Right lobe of liver (tissue), 6 donors: ENCODE measurements at regions not wholly inside any gene's neighbourhood (a gene's known extent, or its start where the extent isn't known, plus 50 kb on each side); places are given as distances from the start of the nearest gene placed in this dataset.

Source experiments
- ATAC-seq, 4 donors: fragments of 200-7000 bp; cut with Tn5 transposase; one replicate each; pipeline ENCODE4 v1.9.1; 2020; ENCODE audit warnings: mild to moderate bottlenecking in 4 of 4, moderate library complexity in 4 of 4
- DNase-seq, 3 donors: peaks; one replicate each; pipeline ENCODE4 v3.0.0-alpha.2; 2020
- H3K27ac ChIP-seq, 3 donors: fragments of 200-600 bp; one replicate each; pipeline ENCODE4 v1.8.0; 2022
- H3K27me3 ChIP-seq, 2 donors: fragments of 200-600 bp; one replicate each; pipeline ENCODE4 v1.8.0; 2022
- H3K36me3 ChIP-seq, 4 donors: fragments of 200-600 bp; sonication (generic) in 1 of 4; one replicate each; pipeline versions ENCODE4 v1.5.1 to v1.8.0; 2017 to 2022; ENCODE audit warnings: control low read depth in 1 of 4
- H3K4me1 ChIP-seq, 4 donors: fragments of 200-600 bp; sonication (generic) in 1 of 4; one replicate each; pipeline versions ENCODE4 v1.5.1 to v1.8.0; 2017 to 2022; ENCODE audit warnings: control low read depth in 1 of 4
- H3K4me3 ChIP-seq, 3 donors: fragments of 200-600 bp; one replicate each; pipeline ENCODE4 v1.8.0; 2022
- H3K9me3 ChIP-seq, 4 donors: fragments of 200-600 bp; sonication (generic) in 1 of 4; one replicate each; pipeline versions ENCODE4 v1.5.1 to v1.8.0; 2017 to 2022; ENCODE audit warnings: control low read depth in 1 of 4
- CTCF ChIP-seq, 4 donors: fragments of 200-600 bp in 3 of 4; fragments of 450-650 bp in 1 of 4; IDR thresholded peaks; one replicate each; pipeline versions ENCODE4 v1.5.1 to v1.8.0; 2016 to 2022; ENCODE audit warnings: antibody characterized with exemption in 4 of 4, mild to moderate bottlenecking in 2 of 4
- POLR2A ChIP-seq: fragments of 450-650 bp; IDR thresholded peaks from one replicate; pipeline ENCODE4 v1.6.1; 2017; ENCODE audit warnings: antibody characterized with exemption, mild to moderate bottlenecking
- WGBS: methylation state at CpG from one replicate; pipeline ENCODE4 v1.1.6; 2018; ENCODE audit warnings: low coverage, low lambda C conversion rate; ENCODE audit not compliant: insufficient coverage; ENCODE audit errors: missing lambda C conversion rate; 5-methylcytosine and 5-hydroxymethylcytosine counted together
- intact Hi-C, 2 donors: fragments of 100-400 bp; cut with DNase I; formaldehyde crosslinking; loops; one replicate each; pipeline versions ENCODE4 v1.11.2 to v1.14.1; 2022
- donor health status: DM: no; HTN: yes; CAD: no.
- donor health status: DM: no; HTN: no; CAD: no.
- donor health status: DM: no; HTN: no; CAD: no.
- donor health status: DM: no; HTN: yes; CAD: no.
- donor health status: DM: no; HTN: yes; CAD: no.

GRCh38 chr13:74005320-74006157 is 128.7 kb downstream of the KLF12 start:
- Histone ChIP-seq H3K27me3 (no peaks in the 10 kb centered on the region), H3K4me3 (no peak overlapping the region), H3K27ac (no peak overlapping the region), H3K36me3 (no peaks in the 10 kb centered on the region), H3K9me3 (no peaks in the 10 kb centered on the region), H3K4me1 (no peaks in the 10 kb centered on the region)
- intact Hi-C loops = no loop called here
- TF ChIP-seq CTCF (IDR thresholded peaks at IDR 0.05) (no peak), POLR2A (no peak)
- peak in 1 of 4 donors; percentile 11 for ATAC-seq
- no peak for DNase-seq
- 90% methylated on average over 6 of the region's 6 CpGs for WGBS

GRCh38 chr13:74004109-74004508 is 130.1 kb downstream of the KLF12 start:
- TF ChIP-seq CTCF (IDR thresholded peaks at IDR 0.05) (no peak), POLR2A (no peak)
- DNase-seq (no peak), ATAC-seq (no peak)

GRCh38 chr13:74003374-74003773 is 130.8 kb downstream of the KLF12 start:
- no peak for TF ChIP-seq CTCF (IDR thresholded peaks at IDR 0.05)
- no peak for TF ChIP-seq POLR2A
- ATAC-seq (no peak), DNase-seq (no peak)
- H3K27me3 ChIP-seq = no peaks in the 10 kb centered on the region
- H3K9me3 ChIP-seq = no peaks in the 10 kb centered on the region
- no peak overlapping the region for H3K4me3 ChIP-seq
- intact Hi-C loops = no loop called here
- no peaks in the 10 kb centered on the region for H3K4me1 ChIP-seq
- H3K27ac ChIP-seq = no peak overlapping the region
- no peaks in the 10 kb centered on the region for H3K36me3 ChIP-seq
- 35% methylated on average over 1 of the region's 1 CpG for WGBS

More at GRCh38 chr13:74004109-74004508, 130.1 kb downstream of the KLF12 start:
- intact Hi-C loops = no loop called here
- H3K27me3 ChIP-seq = no peaks in the 10 kb centered on the region
- 91% methylated on average over 2 of the region's 2 CpGs for WGBS
- no peaks in the 10 kb centered on the region for H3K36me3 ChIP-seq
- H3K27ac ChIP-seq = no peak overlapping the region
- no peaks in the 10 kb centered on the region for H3K9me3 ChIP-seq
- no peak overlapping the region for H3K4me3 ChIP-seq
- H3K4me1 ChIP-seq = no peaks in the 10 kb centered on the region

GRCh38 chr13:74000876-74001275 is 133.3 kb downstream of the KLF12 start:
- Histone ChIP-seq H3K9me3 (no peaks in the 10 kb centered on the region), H3K4me1 (no peaks in the 10 kb centered on the region), H3K4me3 (no peak overlapping the region), H3K27me3 (no peaks in the 10 kb centered on the region), H3K27ac (no peak overlapping the region), H3K36me3 (no peaks in the 10 kb centered on the region)
- ATAC-seq (no peak), DNase-seq (no peak)
- TF ChIP-seq CTCF (IDR thresholded peaks at IDR 0.05) = no peak
- TF ChIP-seq POLR2A = no peak
- intact Hi-C loops = no loop called here
- WGBS = 90% methylated on average over 1 of the region's 1 CpG
